K562 (cell line): ENCODE measurements at regions not wholly inside any gene's neighbourhood (a gene's known extent, or its start where the extent isn't known, plus 50 kb on each side); places are given as distances from the start of the nearest gene placed in this dataset.

ENCODE experiments used
- ATAC-seq: fragments of 200-7000 bp; cut with Tn5 transposase; 3 replicates; pipeline ENCODE4 v1.9.1; 2020; ENCODE audit warnings: moderate library complexity
- BruUV-seq: library from RNA; stranded (reverse); fragments of 400-500 nt; replicated peaks from 2 replicates; lab custom pipeline; 2021; lab: Mats Ljungman, UMichigan
- CTCF ChIA-PET: fragments of 300-600 bp; formaldehyde crosslinking; extraction: SDS; loops from one replicate; lab custom pipeline; 2021; ENCODE audit warnings: low intra/inter-chr PET ratio; lab: Yijun Ruan, JAX
- POLR2A ChIA-PET: fragments of 300-600, 350-650 bp; sonication (Branson Sonifier 250); formaldehyde crosslinking; extraction: SDS; loops from one replicate; lab custom pipeline; 2021; ENCODE audit warnings: antibody characterized with exemption, inconsistent platforms; lab: Yijun Ruan, JAX
- DNase-seq, 4 experiments: peaks; one replicate each; pipeline versions ENCODE4 v3.0.0 to v3.0.0-alpha.2; 2011 to 2018; ENCODE audit warnings: low spot score in 3 of 4, mixed read lengths in 3 of 4; ENCODE audit errors: extremely low read depth in 1 of 4
- FAIRE-seq: peaks from 2 replicates; lab custom pipeline; 2011; peaks lifted over from hg19 to GRCh38; lab: Jason Lieb, UNC
- H2AFZ ChIP-seq: 2 replicates; pipeline ENCODE4 v1.6.0; 2011; ENCODE audit warnings: low read depth, low read length, control low read depth, inconsistent platforms
- H3K27ac ChIP-seq: fragments of 200-600 bp; 3 replicates; pipeline ENCODE4 v1.8.0; 2011; ENCODE audit warnings: low read depth, mild to moderate bottlenecking, control low read depth, inconsistent platforms, low read length, moderate library complexity, mixed read lengths; ENCODE audit errors: extremely low read depth
- H3K27me3 ChIP-seq, 2 experiments: fragments of 300-600 bp in 1 of 2; 2 replicates in 1 of 2; 3 replicates in 1 of 2; pipeline versions ENCODE4 v1.6.0 to v1.8.0; 2011; ENCODE audit warnings: inconsistent platforms in 2 of 2, low read length in 2 of 2, mild to moderate bottlenecking in 1 of 2, mixed read lengths in 1 of 2, moderate library complexity in 1 of 2; ENCODE audit not compliant: control insufficient read depth in 2 of 2, insufficient read depth in 2 of 2
- H3K36me3 ChIP-seq: fragments of 300-600 bp; 3 replicates; pipeline ENCODE4 v1.8.0; 2011; ENCODE audit warnings: mild to moderate bottlenecking, low read length, inconsistent platforms; ENCODE audit not compliant: control insufficient read depth, insufficient read depth
- H3K4me1 ChIP-seq, 2 experiments: fragments of 200-600 bp in 1 of 2; replicated peaks in 1 of 2; 2 replicates in 1 of 2; 3 replicates in 1 of 2; pipeline versions ENCODE4 v1.5.1 to v1.8.0; 2011; ENCODE audit warnings: inconsistent platforms in 2 of 2, low read length in 2 of 2, mild to moderate bottlenecking in 1 of 2, mixed read lengths in 1 of 2, moderate library complexity in 1 of 2; ENCODE audit not compliant: control insufficient read depth in 2 of 2, insufficient read depth in 2 of 2
- H3K4me2 ChIP-seq: 2 replicates; pipeline ENCODE4 v1.6.1; 2011; ENCODE audit warnings: low read length, control low read depth, inconsistent platforms, mixed read lengths; ENCODE audit not compliant: insufficient read depth
- H3K4me3 ChIP-seq: fragments of 200-600 bp; sonication (generic), shearing (Covaris generic); 2 replicates; pipeline ENCODE4 v1.5.1; 2016; ENCODE audit warnings: control low read depth, inconsistent platforms
- H3K79me2 ChIP-seq: fragments of 200-600 bp; 3 replicates; pipeline ENCODE4 v1.8.0; 2011; ENCODE audit warnings: low read length, inconsistent platforms; ENCODE audit not compliant: control insufficient read depth, insufficient read depth
- H3K9ac ChIP-seq, 2 experiments: 2 replicates each; pipeline versions ENCODE4 v1.6.0 to v1.6.1; 2011; ENCODE audit warnings: low read depth in 2 of 2, low read length in 2 of 2, control low read depth in 1 of 2, inconsistent platforms in 1 of 2, mild to moderate bottlenecking in 1 of 2, mixed read lengths in 1 of 2; ENCODE audit not compliant: insufficient read depth in 1 of 2
- H3K9me1 ChIP-seq: one replicate; pipeline ENCODE4 v1.6.0; 2011; ENCODE audit warnings: inconsistent platforms, mild to moderate bottlenecking, low read length, moderate library complexity; ENCODE audit not compliant: control insufficient read depth, insufficient read depth
- H3K9me3 ChIP-seq: replicated peaks from 2 replicates; pipeline ENCODE4 v1.5.1; 2011; ENCODE audit warnings: low read depth, low read length, inconsistent platforms; ENCODE audit not compliant: control insufficient read depth, insufficient read depth
- H4K20me1 ChIP-seq: replicated peaks from 2 replicates; pipeline ENCODE4 v1.6.1; 2011; ENCODE audit warnings: low read length, inconsistent platforms, mixed read lengths; ENCODE audit not compliant: control insufficient read depth, insufficient read depth
- CEBPZ ChIP-seq: fragments of 150-350 bp; IDR thresholded peaks from 2 replicates; pipeline ENCODE4 v1.6.1; 2014; ENCODE audit warnings: low read depth, mild to moderate bottlenecking, low read length, borderline replicate concordance
- EZH2 ChIP-seq: IDR thresholded peaks from 2 replicates; pipeline ENCODE4 v1.6.1; 2012; ENCODE audit warnings: low read depth, mild to moderate bottlenecking, inconsistent platforms, low read length, borderline replicate concordance
- JUNB ChIP-seq: fragments of 450-650 bp; formaldehyde crosslinking; conservative IDR thresholded peaks from 2 replicates; pipeline ENCODE4 v1.4.0; 2020; ENCODE audit warnings: mild to moderate bottlenecking
- MBD2 ChIP-seq: sonication (generic); IDR thresholded peaks from 2 replicates; pipeline ENCODE4 v1.6.1; 2016; ENCODE audit warnings: low read depth, borderline replicate concordance
- MTA1 ChIP-seq: fragments of 450-650 bp; IDR thresholded peaks from 2 replicates; pipeline ENCODE4 v1.6.1; 2017; ENCODE audit warnings: borderline replicate concordance
- SAP30 ChIP-seq: fragments of 200-600 bp; sonication (generic); IDR thresholded peaks from 2 replicates; pipeline ENCODE4 v1.6.1; 2012; ENCODE audit warnings: borderline replicate concordance, low read depth, mild to moderate bottlenecking, moderate library complexity, low read length, control low read depth, inconsistent platforms; ENCODE audit not compliant: insufficient read depth, poor library complexity, severe bottlenecking
- SMAD1 ChIP-seq: fragments of 150-350 bp; IDR thresholded peaks from 2 replicates; pipeline ENCODE4 v1.6.1; 2014; ENCODE audit warnings: low read length, low read depth; ENCODE audit not compliant: partially characterized antibody
- WGBS: fragments of 100-300 bp; shearing (Covaris generic); methylation state at CpG from one replicate; pipeline ENCODE4 v1.1.6; 2016; ENCODE audit warnings: low coverage, mixed read lengths; ENCODE audit not compliant: insufficient coverage; ENCODE audit errors: missing lambda C conversion rate; 5-methylcytosine and 5-hydroxymethylcytosine counted together
- in situ Hi-C: fragments of 300-500 bp; cut with MboI; formaldehyde crosslinking; loops from 4 replicates; pipeline ENCODE4 v1.15.0; 2018; ENCODE audit warnings: inconsistent platforms, mixed read lengths
- intact Hi-C: fragments of 100-400 bp; cut with micrococcal nuclease; formaldehyde crosslinking; loops from 2 replicates; pipeline ENCODE4 v1.14.2; 2022

DNA sequence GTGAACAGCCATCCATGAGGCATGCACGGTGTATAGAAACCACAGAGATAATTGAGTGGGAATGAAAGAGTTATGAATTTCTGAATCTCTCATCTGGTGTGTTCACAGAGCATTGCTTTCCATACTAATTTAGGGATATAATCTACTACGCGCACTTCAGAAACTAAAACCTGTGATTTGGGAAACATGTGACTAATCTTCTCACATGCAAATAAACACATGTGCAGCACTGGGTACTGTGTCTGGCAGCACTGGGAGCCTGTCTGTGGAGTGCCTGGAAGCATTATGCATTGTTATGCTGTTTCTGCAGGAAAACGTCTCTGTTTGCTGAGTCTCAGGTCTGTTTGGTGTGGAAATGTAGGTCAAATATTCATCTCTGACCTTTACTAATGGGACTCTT is 287.3 kb downstream of the CMPK2 start:
- Histone ChIP-seq H3K9me3 (no peaks in the 10 kb centered on the region; the same call in 1 of the 2 replicates), H3K79me2 (no peaks in the 10 kb centered on the region), H3K27ac (no peak overlapping the region), H3K9me1 (no peaks in the 10 kb centered on the region), H2AFZ (no peak overlapping the region), H3K4me3 (no peak overlapping the region), H3K9ac (no peak overlapping the region), H3K36me3 (no peaks in the 10 kb centered on the region), H3K4me1 (no peaks in the 10 kb centered on the region), H4K20me1 (no peaks in the 10 kb centered on the region), H3K4me2 (no peak overlapping the region), H3K27me3 (no peaks in the 10 kb centered on the region)
- ChIA-PET POLR2A (no interaction called here), CTCF (no interaction called here)
- WGBS, result 9% methylated on average over 4 of the region's 4 CpGs
- BruUV-seq, result no TSS peak
- FAIRE-seq (no peak), DNase-seq (no peak), ATAC-seq (no peak)
- TF ChIP-seq EZH2, result no peak
- no peak for TF ChIP-seq MBD2
- TF ChIP-seq MTA1, result no peak
- TF ChIP-seq CEBPZ, result no peak
- no peak for TF ChIP-seq SMAD1
- TF ChIP-seq SAP30, result no peak
- no peak for TF ChIP-seq JUNB (CRISPR knock-in tag)
- intact Hi-C loops (no loop called here), in situ Hi-C loops (no loop called here)
